Smooth muscle cell (in vitro differentiated cells): ENCODE measurements at regions not wholly inside any gene's neighbourhood (a gene's known extent, or its start where the extent isn't known, plus 50 kb on each side); places are given as distances from the start of the nearest gene placed in this dataset.

ENCODE experiments used
- DNase-seq: peaks from one replicate; lab custom pipeline; 2025; ENCODE audit not compliant: unreplicated experiment; lab: John Stamatoyannopoulos, UW
- H2AFZ ChIP-seq: fragments of 200-600 bp; sonication (generic); 2 replicates; pipeline ENCODE4 v1.6.0; 2016; ENCODE audit warnings: antibody characterized with exemption, low read depth, mild to moderate bottlenecking
- H3F3A ChIP-seq: fragments of 200-600 bp; sonication (generic); 2 replicates; pipeline ENCODE4 v1.6.0; 2017; ENCODE audit warnings: antibody characterized with exemption, low read depth
- H3K27ac ChIP-seq: fragments of 200-600 bp; sonication (generic); 2 replicates; pipeline ENCODE4 v1.5.1; 2016; ENCODE audit warnings: low read depth, mild to moderate bottlenecking
- H3K27me3 ChIP-seq: fragments of 200-600 bp; sonication (generic); 2 replicates; pipeline ENCODE4 v1.6.1; 2016; ENCODE audit warnings: low read depth, mild to moderate bottlenecking
- H3K36me3 ChIP-seq: fragments of 200-600 bp; sonication (generic); 2 replicates; pipeline ENCODE4 v1.5.1; 2016; ENCODE audit warnings: low read depth
- H3K4me1 ChIP-seq: fragments of 200-600 bp; sonication (generic); 2 replicates; pipeline ENCODE4 v1.5.1; 2016; ENCODE audit warnings: low read depth
- H3K4me2 ChIP-seq: fragments of 200-600 bp; sonication (generic); 2 replicates; pipeline ENCODE4 v1.6.0; 2016; ENCODE audit warnings: mild to moderate bottlenecking
- H3K4me3 ChIP-seq: fragments of 200-600 bp; sonication (generic); 2 replicates; pipeline ENCODE4 v1.5.1; 2016; ENCODE audit warnings: mild to moderate bottlenecking
- H3K79me2 ChIP-seq: fragments of 200-600 bp; sonication (generic); 2 replicates; pipeline ENCODE4 v1.6.0; 2016; ENCODE audit warnings: low read depth, mild to moderate bottlenecking
- H3K9ac ChIP-seq: fragments of 200-600 bp; sonication (generic); 2 replicates; pipeline ENCODE4 v1.6.0; 2016; ENCODE audit warnings: low read depth
- H3K9me3 ChIP-seq: fragments of 200-600 bp; sonication (generic); replicated peaks from 2 replicates; pipeline ENCODE4 v1.5.1; 2016; ENCODE audit warnings: low read depth
- H4K20me1 ChIP-seq: fragments of 200-600 bp; sonication (generic); 2 replicates; pipeline ENCODE4 v1.6.0; 2016; ENCODE audit warnings: low read depth
- CTCF ChIP-seq: fragments of 200-600 bp; sonication (generic); IDR thresholded peaks from 2 replicates; pipeline ENCODE4 v1.5.1; 2017; ENCODE audit warnings: borderline replicate concordance, mild to moderate bottlenecking, antibody characterized with exemption; ENCODE audit not compliant: insufficient read depth, poor library complexity, severe bottlenecking
- WGBS: methylation state at CpG from one replicate; pipeline ENCODE4 v1.1.7; 2016; ENCODE audit warnings: low lambda C conversion rate; 5-methylcytosine and 5-hydroxymethylcytosine counted together

- Histone ChIP-seq H3K4me2 (no peak overlapping the region), H3K9me3 (peaks cover 3% of the 10 kb centered on the region), H3K9ac (no peak overlapping the region), H3K27ac (no peak overlapping the region), H3K36me3 (no peaks in the 10 kb centered on the region), H3K4me3 (no peak overlapping the region), H2AFZ (no peak overlapping the region), H3F3A (no peaks in the 10 kb centered on the region), H3K79me2 (no peaks in the 10 kb centered on the region), H3K4me1 (no peaks in the 10 kb centered on the region), H3K27me3 (no peaks in the 10 kb centered on the region), H4K20me1 (no peaks in the 10 kb centered on the region)
- no peak for DNase-seq
- WGBS, result 83% methylated on average over 5 of the region's 5 CpGs
- TF ChIP-seq CTCF, result no peak
Observed at GRCh38 chr16:16908077-16908476, 529.1 kb downstream of the NPIPA7 start.

- no peak overlapping the region for H3K4me2 ChIP-seq
- H3F3A ChIP-seq, result no peaks in the 10 kb centered on the region
- H3K36me3 ChIP-seq, result no peaks in the 10 kb centered on the region
- H3K79me2 ChIP-seq, result no peaks in the 10 kb centered on the region
- H2AFZ ChIP-seq, result no peak overlapping the region
- no peaks in the 10 kb centered on the region for H4K20me1 ChIP-seq
- no peak for TF ChIP-seq CTCF
- H3K9ac ChIP-seq, result no peak overlapping the region
- no peaks in the 10 kb centered on the region for H3K4me1 ChIP-seq
- no peak for DNase-seq
- H3K9me3 ChIP-seq, result no peaks in the 10 kb centered on the region
- H3K27ac ChIP-seq, result no peak overlapping the region
- H3K4me3 ChIP-seq, result no peak overlapping the region
- WGBS, result 51% methylated on average over 3 of the region's 3 CpGs
- H3K27me3 ChIP-seq, result no peaks in the 10 kb centered on the region
Observed at GRCh38 chr16:16909126-16909525, 530.2 kb downstream of the NPIPA7 start.

DNA sequence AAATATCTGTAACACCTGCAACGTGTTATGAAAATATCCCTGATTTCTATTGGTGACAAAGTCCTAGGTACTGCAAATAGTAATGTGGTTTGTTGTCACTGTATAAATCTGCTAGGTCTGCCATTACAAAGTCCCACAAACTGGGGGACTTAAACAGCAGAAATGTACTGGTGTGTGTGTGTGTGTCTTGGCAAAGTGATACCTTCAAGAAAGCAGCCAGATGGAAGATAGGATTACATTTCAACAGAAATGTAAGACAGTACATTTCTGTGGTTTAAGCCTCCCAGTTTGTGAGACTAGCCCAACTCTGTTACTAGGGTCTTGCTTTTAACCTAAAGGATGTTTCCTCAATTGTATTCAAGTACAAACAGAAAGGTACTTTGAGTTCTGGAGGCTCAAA, 531.7 kb downstream of the NPIPA7 start:
- no peak overlapping the region for H2AFZ ChIP-seq
- no peaks in the 10 kb centered on the region for H3K27me3 ChIP-seq
- WGBS, result 93% methylated on average over 1 of the region's 1 CpG
- H3K4me3 ChIP-seq, result no peak overlapping the region
- H3K4me2 ChIP-seq, result no peak overlapping the region
- H3K27ac ChIP-seq, result no peak overlapping the region
- no peaks in the 10 kb centered on the region for H3K79me2 ChIP-seq
- no peak overlapping the region for H3K9ac ChIP-seq
- H3K36me3 ChIP-seq, result no peaks in the 10 kb centered on the region
- no peaks in the 10 kb centered on the region for H3K4me1 ChIP-seq
- no peaks in the 10 kb centered on the region for H4K20me1 ChIP-seq
- TF ChIP-seq CTCF, result no peak
- no peaks in the 10 kb centered on the region for H3K9me3 ChIP-seq
- DNase-seq, result no peak
- no peaks in the 10 kb centered on the region for H3F3A ChIP-seq

GRCh38 chr16:16915771-16916170, 536.8 kb downstream of the NPIPA7 start:
- H3K27ac ChIP-seq, result no peak overlapping the region
- no peak for TF ChIP-seq CTCF

More at GRCh38 chr16:16915771-16916170, 536.8 kb downstream of the NPIPA7 start:
- Histone ChIP-seq H4K20me1 (no peaks in the 10 kb centered on the region), H3K4me1 (no peaks in the 10 kb centered on the region), H3K9ac (no peak overlapping the region), H3K79me2 (no peaks in the 10 kb centered on the region), H3K4me2 (no peak overlapping the region), H3F3A (no peaks in the 10 kb centered on the region), H3K4me3 (no peak overlapping the region), H2AFZ (no peak overlapping the region), H3K36me3 (no peaks in the 10 kb centered on the region), H3K27me3 (peaks cover 2% of the 10 kb centered on the region), H3K9me3 (no peaks in the 10 kb centered on the region)
- no peak for DNase-seq
- 51% methylated on average over 3 of the region's 3 CpGs for WGBS
